ENCODE measurements at regions not wholly inside any gene's neighbourhood (a gene's known extent, or its start where the extent isn't known, plus 50 kb on each side); places are given as distances from the start of the nearest gene placed in this dataset.

GRCh38 chr12:125776212-125776611 lies 711.0 kb downstream of the AACS start:
- TF ChIP-seq, protein P1, sequence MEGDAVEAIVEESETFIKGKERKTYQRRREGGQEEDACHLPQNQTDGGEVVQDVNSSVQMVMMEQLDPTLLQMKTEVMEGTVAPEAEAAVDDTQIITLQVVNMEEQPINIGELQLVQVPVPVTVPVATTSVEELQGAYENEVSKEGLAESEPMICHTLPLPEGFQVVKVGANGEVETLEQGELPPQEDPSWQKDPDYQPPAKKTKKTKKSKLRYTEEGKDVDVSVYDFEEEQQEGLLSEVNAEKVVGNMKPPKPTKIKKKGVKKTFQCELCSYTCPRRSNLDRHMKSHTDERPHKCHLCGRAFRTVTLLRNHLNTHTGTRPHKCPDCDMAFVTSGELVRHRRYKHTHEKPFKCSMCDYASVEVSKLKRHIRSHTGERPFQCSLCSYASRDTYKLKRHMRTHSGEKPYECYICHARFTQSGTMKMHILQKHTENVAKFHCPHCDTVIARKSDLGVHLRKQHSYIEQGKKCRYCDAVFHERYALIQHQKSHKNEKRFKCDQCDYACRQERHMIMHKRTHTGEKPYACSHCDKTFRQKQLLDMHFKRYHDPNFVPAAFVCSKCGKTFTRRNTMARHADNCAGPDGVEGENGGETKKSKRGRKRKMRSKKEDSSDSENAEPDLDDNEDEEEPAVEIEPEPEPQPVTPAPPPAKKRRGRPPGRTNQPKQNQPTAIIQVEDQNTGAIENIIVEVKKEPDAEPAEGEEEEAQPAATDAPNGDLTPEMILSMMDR (IDR thresholded peaks at IDR 0.05; ENCODE audit: low read depth, low read length) = no peak

DNA sequence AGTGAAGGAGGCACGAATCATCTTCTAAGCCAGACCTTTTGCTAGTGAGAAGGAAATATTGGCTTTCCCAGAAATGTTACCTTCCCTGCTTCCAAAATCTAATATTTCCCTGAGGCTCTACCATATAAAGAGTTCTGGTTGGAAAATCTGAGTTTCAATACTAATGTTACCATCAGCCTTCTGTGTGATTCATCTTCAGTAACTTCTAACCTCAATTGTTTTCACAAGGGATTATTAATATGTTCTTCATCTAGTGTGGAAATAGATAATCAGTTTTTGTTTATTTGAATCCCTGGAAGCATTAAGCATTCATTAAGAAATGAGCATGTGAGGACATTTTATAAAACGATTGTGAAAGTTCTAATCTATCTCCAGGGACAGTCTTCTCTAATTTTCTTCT lies 720.9 kb downstream of the AACS start:
- no peaks in the 10 kb centered on the region for H3K27me3 ChIP-seq (ENCODE audit: control insufficient read depth, insufficient read depth, low read length)
- ChIA-PET POLR2A (no interaction called here), CTCF (no interaction called here)
- no peak overlapping the region for H3K27ac ChIP-seq (ENCODE audit: low read depth, low read length)
- H3K4me3 ChIP-seq (ENCODE audit: low read depth, low read length) = no peak overlapping the region
- TF ChIP-seq, protein P1 (IDR thresholded peaks at IDR 0.05; ENCODE audit: low read depth, low read length) = no peak
- H3K9me3 ChIP-seq (ENCODE audit: control insufficient read depth, insufficient read depth, low read length) = peaks cover 21% of the 10 kb centered on the region
- no peak for DNase-seq (ENCODE audit: low read depth, low spot score)

More at GRCh38 chr12:125776212-125776611, 711.0 kb downstream of the AACS start:
- ChIA-PET CTCF (no interaction called here), POLR2A (no interaction called here)
- H3K27ac ChIP-seq (ENCODE audit: low read depth, low read length) = no peak overlapping the region
- peaks cover 20% of the 10 kb centered on the region for H3K9me3 ChIP-seq (ENCODE audit: control insufficient read depth, insufficient read depth, low read length)
- DNase-seq (ENCODE audit: low read depth, low spot score) = no peak
- H3K4me3 ChIP-seq (ENCODE audit: low read depth, low read length) = no peak overlapping the region
- no peaks in the 10 kb centered on the region for H3K27me3 ChIP-seq (ENCODE audit: control insufficient read depth, insufficient read depth, low read length)

DNA sequence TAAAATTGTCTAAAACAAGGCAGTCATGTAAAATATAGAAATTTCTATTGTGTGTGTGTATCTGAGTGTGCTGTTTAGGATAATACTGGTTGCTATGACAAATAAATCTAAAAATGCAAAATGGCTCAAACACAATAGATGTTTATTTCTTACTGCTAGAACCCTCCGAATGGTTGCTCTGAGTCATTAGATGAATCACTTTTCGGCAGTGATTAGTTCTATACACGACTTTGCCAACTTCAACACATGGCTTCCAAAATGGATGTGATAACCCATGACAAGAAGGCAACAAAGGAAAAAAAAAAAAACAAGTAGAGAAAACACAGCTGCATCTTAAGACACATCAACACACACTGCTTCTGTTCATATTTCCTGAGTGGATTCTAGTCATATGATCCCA lies 729.2 kb downstream of the AACS start:
- TF ChIP-seq, protein P1 (IDR thresholded peaks at IDR 0.05; ENCODE audit: low read depth, low read length) = no peak
- CTCF ChIA-PET = no interaction called here
- Histone ChIP-seq H3K27ac (ENCODE audit: low read depth, low read length) (no peak overlapping the region), H3K27me3 (ENCODE audit: control insufficient read depth, insufficient read depth, low read length) (no peaks in the 10 kb centered on the region), H3K4me3 (ENCODE audit: low read depth, low read length) (no peak overlapping the region), H3K9me3 (ENCODE audit: control insufficient read depth, insufficient read depth, low read length) (peaks cover 18% of the 10 kb centered on the region; the same call in 1 of the 2 replicates)
- POLR2A ChIA-PET = no interaction called here
- no peak for DNase-seq (ENCODE audit: low read depth, low spot score)

- POLR2A ChIA-PET = no interaction called here
- TF ChIP-seq, protein P1 (IDR thresholded peaks at IDR 0.05; ENCODE audit: low read depth, low read length) = no peak
These were observed 732.4 kb downstream of the AACS start for GRCh38 chr12:125797421-125798175.

DNA sequence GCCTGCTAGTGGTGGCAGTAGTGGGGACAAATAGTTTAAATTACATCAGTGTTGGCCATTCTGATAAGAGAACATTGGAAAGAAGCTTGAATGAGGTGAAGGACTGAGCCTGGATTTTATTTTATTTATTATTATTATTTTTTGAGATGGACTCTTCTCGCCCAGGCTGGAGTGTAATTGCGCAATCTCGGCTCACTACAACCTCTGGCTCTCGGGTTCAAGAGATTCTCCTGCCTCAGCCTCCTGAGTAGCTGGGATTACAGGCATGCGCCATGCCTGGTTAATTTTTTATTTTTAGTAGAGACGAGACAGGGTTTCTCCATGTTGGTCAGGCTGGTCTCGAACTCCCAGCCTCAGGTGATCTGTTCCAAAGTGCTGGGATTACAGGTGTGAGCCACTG lies 739.4 kb downstream of the AACS start:
- Histone ChIP-seq H3K27me3 (ENCODE audit: control insufficient read depth, insufficient read depth, low read length) (no peaks in the 10 kb centered on the region), H3K4me3 (ENCODE audit: low read depth, low read length) (no peak overlapping the region), H3K9me3 (ENCODE audit: control insufficient read depth, insufficient read depth, low read length) (peaks cover 37% of the 10 kb centered on the region), H3K27ac (ENCODE audit: low read depth, low read length) (no peak overlapping the region)
- POLR2A ChIA-PET = no interaction called here
- DNase-seq (ENCODE audit: low read depth, low spot score) = no peak
- TF ChIP-seq, protein P1 (IDR thresholded peaks at IDR 0.05; ENCODE audit: low read depth, low read length) = no peak
- CTCF ChIA-PET = no interaction called here

More at GRCh38 chr12:125797421-125798175, 732.4 kb downstream of the AACS start:
- no peaks in the 10 kb centered on the region for H3K27me3 ChIP-seq (ENCODE audit: control insufficient read depth, insufficient read depth, low read length)
- CTCF ChIA-PET = no interaction called here
- no peak overlapping the region for H3K4me3 ChIP-seq (ENCODE audit: low read depth, low read length)
- peaks cover 17% of the 10 kb centered on the region for H3K9me3 ChIP-seq (ENCODE audit: control insufficient read depth, insufficient read depth, low read length)
- H3K27ac ChIP-seq (ENCODE audit: low read depth, low read length) = no peak overlapping the region
- DNase-seq (ENCODE audit: low read depth, low spot score) = no peak
